ENCODE measurements at regions not wholly inside any gene's neighbourhood (a gene's known extent, or its start where the extent isn't known, plus 50 kb on each side); places are given as distances from the start of the nearest gene placed in this dataset.

DNA sequence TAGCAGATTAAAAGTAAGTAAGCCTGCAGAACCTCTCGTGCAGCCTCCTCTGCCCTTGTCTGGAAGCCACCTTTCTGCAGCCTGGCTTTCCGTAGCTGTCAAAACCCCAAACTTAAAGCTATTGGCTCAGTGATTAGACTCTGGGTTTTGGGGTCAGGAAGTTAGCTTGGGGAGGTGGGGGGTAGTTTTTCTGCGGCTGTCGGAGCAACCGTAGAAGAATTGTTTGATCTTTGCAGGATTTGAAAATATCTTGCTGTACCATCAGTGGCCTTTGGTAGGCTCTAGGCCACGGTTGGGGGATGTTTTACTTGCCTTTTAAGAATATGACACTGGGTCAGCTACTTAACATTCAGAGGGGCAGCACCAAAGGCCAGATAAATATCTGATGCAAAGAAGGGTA lies 88.4 kb upstream of the RASGRP1 start:
- Histone ChIP-seq H3K9me3 (no peaks in the 10 kb centered on the region), H3K4me3 (no peak overlapping the region), H3K4me1 (no peaks in the 10 kb centered on the region), H3K36me3 (no peaks in the 10 kb centered on the region), H3K27me3 (no peaks in the 10 kb centered on the region), H3K27ac (no peak overlapping the region)
- TF ChIP-seq, protein P1, sequence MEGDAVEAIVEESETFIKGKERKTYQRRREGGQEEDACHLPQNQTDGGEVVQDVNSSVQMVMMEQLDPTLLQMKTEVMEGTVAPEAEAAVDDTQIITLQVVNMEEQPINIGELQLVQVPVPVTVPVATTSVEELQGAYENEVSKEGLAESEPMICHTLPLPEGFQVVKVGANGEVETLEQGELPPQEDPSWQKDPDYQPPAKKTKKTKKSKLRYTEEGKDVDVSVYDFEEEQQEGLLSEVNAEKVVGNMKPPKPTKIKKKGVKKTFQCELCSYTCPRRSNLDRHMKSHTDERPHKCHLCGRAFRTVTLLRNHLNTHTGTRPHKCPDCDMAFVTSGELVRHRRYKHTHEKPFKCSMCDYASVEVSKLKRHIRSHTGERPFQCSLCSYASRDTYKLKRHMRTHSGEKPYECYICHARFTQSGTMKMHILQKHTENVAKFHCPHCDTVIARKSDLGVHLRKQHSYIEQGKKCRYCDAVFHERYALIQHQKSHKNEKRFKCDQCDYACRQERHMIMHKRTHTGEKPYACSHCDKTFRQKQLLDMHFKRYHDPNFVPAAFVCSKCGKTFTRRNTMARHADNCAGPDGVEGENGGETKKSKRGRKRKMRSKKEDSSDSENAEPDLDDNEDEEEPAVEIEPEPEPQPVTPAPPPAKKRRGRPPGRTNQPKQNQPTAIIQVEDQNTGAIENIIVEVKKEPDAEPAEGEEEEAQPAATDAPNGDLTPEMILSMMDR (IDR thresholded peaks at IDR 0.05) = no peak
- intact Hi-C loops (cut with DNase I; ENCODE audit: low total_unique reads) = no loop called here
- DNase-seq = no peak

DNA sequence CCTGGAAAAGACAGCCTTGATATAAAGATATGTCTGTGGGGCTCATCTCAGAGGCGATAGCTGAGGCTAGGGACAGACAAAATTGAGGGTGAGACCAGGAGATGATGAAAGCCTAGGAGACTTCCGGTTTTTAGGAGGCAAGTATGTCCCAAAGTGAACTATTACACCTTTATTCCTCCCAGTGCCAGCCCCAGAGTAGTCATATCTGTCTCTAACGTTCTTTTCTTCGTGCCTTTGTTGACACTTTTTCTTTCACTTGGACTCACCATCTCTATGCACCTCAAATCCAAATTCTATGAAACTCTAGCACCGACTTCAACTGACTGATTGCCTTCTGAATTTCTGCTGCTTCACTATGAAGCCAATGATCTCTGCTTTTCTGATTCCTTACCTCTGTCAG lies 93.8 kb upstream of the RASGRP1 start:
- H3K9me3 ChIP-seq = no peaks in the 10 kb centered on the region
- no peaks in the 10 kb centered on the region for H3K36me3 ChIP-seq
- H3K4me3 ChIP-seq = no peak overlapping the region
- no peak for DNase-seq
- H3K27ac ChIP-seq = no peak overlapping the region
- TF ChIP-seq, protein P1 (IDR thresholded peaks at IDR 0.05) = no peak
- intact Hi-C loops (cut with DNase I; ENCODE audit: low total_unique reads) = no loop called here
- H3K27me3 ChIP-seq = no peaks in the 10 kb centered on the region
- H3K4me1 ChIP-seq = no peaks in the 10 kb centered on the region

DNA sequence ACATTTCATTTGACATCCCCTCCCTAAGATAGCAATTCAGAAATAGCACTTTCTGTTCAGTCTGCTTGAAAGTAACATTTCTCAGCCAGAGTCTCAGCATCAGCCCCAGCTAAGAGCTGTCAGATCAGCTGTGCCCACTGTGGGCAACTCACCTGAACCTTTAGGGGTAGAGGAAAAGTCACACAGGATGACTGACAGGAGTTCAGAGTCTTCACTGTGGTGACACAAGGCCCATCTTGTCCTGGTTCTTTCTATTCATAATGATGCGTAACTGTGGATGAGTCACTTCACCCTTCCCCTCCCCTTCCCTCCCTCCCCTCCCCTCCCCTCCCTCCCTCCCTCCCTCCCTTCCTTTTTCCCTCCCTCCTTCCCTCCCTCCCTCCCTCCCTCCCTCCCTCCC lies 96.1 kb upstream of the RASGRP1 start:
- no peak overlapping the region for H3K27ac ChIP-seq
- H3K4me1 ChIP-seq = no peaks in the 10 kb centered on the region
- H3K36me3 ChIP-seq = no peaks in the 10 kb centered on the region
- intact Hi-C loops (cut with DNase I; ENCODE audit: low total_unique reads) = no loop called here
- no peak overlapping the region for H3K4me3 ChIP-seq
- no peaks in the 10 kb centered on the region for H3K9me3 ChIP-seq
- no peak for DNase-seq
- H3K27me3 ChIP-seq = no peaks in the 10 kb centered on the region
- TF ChIP-seq, protein P1 (IDR thresholded peaks at IDR 0.05) = no peak

DNA sequence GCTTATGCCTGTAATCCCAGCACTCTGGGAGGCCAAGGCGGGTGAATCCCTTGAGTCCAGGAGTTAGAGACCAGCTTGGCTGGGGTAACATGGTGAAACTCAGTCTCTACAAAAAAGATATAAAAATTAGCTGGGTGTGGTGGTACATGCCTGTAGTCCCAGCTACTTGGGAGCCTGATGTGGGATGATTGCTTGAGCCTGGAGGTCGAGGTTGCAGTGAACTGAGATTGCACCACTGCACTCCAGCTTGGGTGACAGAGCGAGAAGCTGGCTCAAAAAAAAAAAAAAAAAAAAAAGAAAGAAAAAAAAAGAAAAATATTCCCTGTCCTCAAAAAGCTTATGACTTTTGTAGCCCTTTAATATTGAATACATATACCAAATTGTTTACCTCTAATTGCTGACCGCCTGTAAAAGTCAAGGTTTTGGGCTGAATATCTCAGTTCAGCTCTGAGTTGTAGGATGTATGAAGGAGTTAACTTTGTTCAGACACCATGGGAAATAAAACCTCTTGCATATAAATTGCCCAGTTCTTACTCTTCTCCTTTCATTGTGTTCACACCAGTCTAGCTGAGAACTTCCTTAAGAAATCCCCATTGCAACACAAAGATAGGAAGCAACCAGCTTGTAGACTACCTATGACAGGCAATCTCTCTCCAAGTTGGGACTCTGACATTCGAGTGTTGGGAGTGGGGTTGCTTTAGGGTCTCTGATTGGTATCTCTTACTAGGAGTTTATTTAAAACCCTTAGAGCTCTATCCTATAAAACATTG lies 97.6 kb upstream of the RASGRP1 start:
- TF ChIP-seq, protein P1 (IDR thresholded peaks at IDR 0.05) = no peak
- no peak for DNase-seq
- intact Hi-C loops (cut with DNase I; ENCODE audit: low total_unique reads) = no loop called here
- Histone ChIP-seq H3K9me3 (no peaks in the 10 kb centered on the region), H3K27me3 (no peaks in the 10 kb centered on the region), H3K4me3 (no peak overlapping the region), H3K4me1 (no peaks in the 10 kb centered on the region), H3K36me3 (no peaks in the 10 kb centered on the region), H3K27ac (no peak overlapping the region)

DNA sequence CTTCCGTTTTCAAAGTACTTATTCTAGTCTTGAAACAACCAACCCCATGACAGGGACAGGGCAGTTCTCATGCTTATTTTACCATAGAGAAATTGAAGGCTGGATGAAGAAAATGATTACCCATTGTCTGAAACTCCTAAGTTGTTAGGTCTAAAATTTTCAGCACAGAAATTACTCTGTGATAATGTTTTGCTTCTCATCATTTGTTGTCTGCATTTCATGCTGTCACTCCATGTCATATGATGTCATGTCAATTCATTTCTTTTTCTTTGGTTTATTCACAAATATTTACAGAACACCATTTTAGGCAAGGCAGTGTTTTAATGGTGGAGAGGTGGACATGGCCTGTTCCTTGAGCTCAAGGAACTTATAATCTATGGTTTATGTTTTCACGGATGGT lies 98.2 kb upstream of the RASGRP1 start:
- no peak overlapping the region for H3K27ac ChIP-seq
- no peaks in the 10 kb centered on the region for H3K9me3 ChIP-seq
- H3K4me1 ChIP-seq = no peaks in the 10 kb centered on the region
- no peak for DNase-seq
- H3K27me3 ChIP-seq = no peaks in the 10 kb centered on the region
- no peaks in the 10 kb centered on the region for H3K36me3 ChIP-seq
- H3K4me3 ChIP-seq = no peak overlapping the region
- TF ChIP-seq, protein P1 (IDR thresholded peaks at IDR 0.05) = no peak
- intact Hi-C loops (cut with DNase I; ENCODE audit: low total_unique reads) = no loop called here
